ENCODE measurements at regions not wholly inside any gene's neighbourhood (a gene's known extent, or its start where the extent isn't known, plus 50 kb on each side); places are given as distances from the start of the nearest gene placed in this dataset.

GRCh38 chr6:74879976-74880375 lies 325.9 kb downstream of the COL12A1 start:
- no peak for TF ChIP-seq CTCF (IDR thresholded peaks at IDR 0.05)
- TF ChIP-seq EZH2 (IDR thresholded peaks at IDR 0.05; ENCODE audit: borderline replicate concordance, insufficient read depth, low read depth, low read length, poor library complexity, severe bottlenecking): no peak
